ENCODE measurements at regions not wholly inside any gene's neighbourhood (a gene's known extent, or its start where the extent isn't known, plus 50 kb on each side); places are given as distances from the start of the nearest gene placed in this dataset.

DNA sequence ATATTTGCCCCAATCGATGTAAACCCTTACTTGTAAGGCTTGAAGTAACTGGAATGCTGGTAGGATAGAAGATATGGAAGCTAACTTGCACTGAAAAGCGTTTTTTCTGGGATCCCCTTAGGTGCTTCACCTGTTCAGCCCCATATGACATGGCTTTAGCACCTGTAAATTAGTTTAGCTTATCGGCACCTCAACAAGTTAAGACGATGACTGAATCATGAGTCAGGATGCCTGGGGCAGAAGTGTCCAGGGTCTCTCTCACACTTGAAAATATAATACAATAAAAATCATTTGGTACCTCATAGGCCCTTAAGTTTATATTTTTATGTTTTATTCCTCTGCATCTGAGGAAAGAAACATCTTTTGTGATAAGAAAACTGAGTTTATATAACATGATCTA, 409.2 kb upstream of the LRRC4C start:
- no peak for DNase-seq

DNA sequence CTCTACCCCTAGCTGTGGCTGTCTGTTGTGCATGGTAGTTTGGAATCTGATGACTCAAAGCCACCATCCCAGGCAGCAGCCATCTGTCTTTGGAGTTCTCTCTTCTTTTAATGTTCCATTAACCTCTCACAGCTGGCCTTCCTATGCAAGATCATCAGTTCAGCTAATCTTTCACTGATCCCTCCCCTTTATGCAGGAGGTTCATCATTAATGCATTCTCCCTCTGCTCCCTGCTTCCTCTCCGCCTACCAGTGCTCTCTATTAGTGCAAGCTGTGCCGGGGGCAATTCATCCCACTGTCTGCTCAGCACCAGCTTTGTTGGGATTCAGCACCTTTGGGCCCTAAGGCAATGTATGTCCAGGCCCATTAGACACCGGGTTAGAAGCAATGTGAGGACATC, 413.0 kb upstream of the LRRC4C start:
- DNase-seq = no peak

DNA sequence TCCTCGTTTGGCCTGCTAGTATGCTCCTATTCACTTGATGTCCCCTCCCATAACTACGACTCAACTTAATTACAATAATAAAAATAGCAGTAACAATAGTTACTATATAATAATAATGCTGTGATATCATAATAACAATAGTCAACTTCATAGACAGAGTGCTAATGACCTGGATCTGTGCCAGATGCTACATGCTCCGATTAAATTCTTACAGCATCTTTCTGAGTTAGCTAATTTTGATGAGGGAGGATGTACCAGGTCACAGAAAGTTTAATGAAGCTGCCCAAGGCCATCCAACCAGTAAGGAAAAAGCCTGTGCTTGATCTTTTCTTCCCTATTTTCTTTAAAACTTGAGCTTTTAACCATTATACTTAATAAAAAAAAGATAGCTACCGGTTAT, 413.4 kb upstream of the LRRC4C start:
- DNase-seq = no peak

- DNase-seq = no peak
Measured at GRCh38 chr11:41878095-41878494, 418.6 kb upstream of the LRRC4C start.

DNA sequence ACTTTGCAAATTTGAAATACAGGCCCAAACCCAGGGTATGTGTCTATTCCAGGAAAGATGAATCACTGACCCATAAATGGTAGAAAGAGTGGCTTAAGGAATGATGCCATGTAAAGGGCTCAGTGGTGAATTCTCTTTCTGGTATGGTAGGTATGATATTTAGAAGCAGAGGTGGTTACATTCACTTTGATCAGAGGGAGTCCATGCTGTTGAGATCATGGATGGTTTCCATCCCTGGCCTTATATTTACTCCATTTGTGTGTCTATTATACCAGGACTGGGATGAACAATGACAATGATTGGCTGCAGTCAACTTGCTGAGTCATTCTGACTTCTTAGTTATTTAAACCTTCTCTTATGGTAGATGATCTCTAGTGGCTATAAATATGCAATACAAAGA, 419.8 kb upstream of the LRRC4C start:
- no peak for DNase-seq

GRCh38 chr11:41895081-41895480, 435.6 kb upstream of the LRRC4C start:
- no peak for DNase-seq

- no peak for DNase-seq
Measured at GRCh38 chr11:41897991-41898390, 438.5 kb upstream of the LRRC4C start.

GRCh38 chr11:41917900-41918299, 458.4 kb upstream of the LRRC4C start:
- DNase-seq = no peak

DNA sequence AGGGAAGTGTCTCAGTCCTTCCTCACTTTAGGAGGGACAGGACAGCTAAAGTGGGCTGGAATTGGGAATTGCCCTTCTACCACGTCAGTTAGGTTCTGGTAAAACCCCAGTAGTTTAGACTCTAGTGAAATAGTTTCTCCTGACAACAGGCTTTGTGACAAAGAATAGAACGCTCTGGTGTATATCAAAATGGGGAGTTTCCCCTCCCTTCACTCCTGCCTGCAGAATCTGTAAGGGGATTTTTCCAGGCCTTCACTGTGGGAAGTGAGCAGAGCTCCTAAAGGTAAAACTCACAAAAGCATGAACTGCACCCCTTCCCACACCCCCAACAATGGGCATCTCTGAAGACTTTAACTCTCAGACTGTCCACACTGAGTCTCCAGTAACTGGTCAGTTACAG, 460.9 kb upstream of the LRRC4C start:
- no peak for DNase-seq

DNA sequence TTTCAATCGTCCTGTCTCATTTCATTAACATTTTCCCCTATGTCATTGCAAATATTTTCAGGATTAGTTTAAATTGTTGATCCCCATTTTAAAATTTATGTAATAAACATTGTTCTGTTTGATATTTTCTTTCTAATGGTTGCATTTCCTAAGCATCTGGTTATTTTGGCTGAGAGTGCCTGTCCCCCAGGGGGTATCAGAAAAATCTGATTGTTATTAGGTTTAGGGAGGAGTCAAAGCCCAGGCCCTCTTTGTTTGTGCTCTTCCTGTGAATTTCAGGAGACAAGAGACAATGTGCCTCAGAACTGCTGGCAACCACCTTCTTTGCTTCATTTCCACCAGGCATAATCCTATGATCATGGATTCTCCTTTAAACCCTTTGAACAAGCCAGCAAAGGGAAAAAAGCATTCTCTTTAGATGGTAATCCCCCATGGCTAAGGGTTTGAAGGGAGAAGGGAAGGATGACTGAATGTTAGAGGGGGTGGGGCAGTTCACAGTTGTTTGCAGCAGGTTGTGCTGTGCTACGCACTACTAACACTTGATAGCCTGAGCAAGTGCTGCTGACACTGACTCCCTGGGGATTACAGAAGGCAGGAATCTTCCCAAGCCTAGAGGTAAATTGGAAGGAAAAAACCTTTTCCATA, 462.4 kb upstream of the LRRC4C start:
- DNase-seq = peak; percentile 55

- no peak for DNase-seq
Measured at GRCh38 chr11:41926339-41926738, 466.9 kb upstream of the LRRC4C start.

GRCh38 chr11:41935241-41935640, 475.8 kb upstream of the LRRC4C start:
- DNase-seq = no peak

GRCh38 chr11:41935795-41936194, 476.3 kb upstream of the LRRC4C start:
- no peak for DNase-seq

DNA sequence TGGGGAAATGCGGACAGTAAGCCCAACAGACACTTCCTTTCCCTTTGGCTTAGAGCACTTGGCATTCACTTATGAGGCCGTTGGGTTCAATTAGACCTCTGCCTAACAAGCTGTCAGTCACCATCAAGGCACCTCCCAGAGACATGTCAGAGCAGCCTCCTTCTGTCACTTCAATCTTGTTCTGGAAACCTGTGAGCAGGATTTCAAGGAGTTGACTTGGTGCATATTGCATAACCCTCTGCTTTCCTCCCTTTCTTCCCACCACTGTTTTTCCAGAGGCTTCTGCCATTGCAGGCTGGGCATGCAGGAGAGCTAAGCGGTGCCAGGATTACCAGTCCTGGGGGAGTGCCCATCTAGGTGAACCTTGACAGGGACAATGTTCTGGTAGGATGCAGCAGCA, 484.2 kb upstream of the LRRC4C start:
- no peak for DNase-seq

DNA sequence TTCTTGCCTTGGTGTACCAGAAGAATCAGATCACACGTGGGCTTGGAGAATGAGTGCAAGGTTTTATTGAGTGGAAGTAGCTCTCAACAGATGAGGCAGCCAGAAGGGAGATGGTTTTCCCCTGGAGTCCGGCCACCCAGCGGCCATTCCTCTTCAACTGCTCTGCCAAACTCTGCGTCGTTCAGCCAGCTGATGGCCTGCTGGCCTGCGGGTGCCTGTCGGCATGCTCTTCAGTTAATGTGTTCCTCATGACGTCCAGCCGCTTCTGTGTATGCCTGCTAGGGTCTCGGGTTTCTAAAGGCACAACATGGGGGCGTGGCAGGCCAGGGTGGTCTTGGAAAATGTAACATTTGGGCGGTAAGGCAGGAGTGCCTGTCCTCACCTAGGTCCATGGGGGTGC, 487.9 kb upstream of the LRRC4C start:
- DNase-seq = no peak

DNA sequence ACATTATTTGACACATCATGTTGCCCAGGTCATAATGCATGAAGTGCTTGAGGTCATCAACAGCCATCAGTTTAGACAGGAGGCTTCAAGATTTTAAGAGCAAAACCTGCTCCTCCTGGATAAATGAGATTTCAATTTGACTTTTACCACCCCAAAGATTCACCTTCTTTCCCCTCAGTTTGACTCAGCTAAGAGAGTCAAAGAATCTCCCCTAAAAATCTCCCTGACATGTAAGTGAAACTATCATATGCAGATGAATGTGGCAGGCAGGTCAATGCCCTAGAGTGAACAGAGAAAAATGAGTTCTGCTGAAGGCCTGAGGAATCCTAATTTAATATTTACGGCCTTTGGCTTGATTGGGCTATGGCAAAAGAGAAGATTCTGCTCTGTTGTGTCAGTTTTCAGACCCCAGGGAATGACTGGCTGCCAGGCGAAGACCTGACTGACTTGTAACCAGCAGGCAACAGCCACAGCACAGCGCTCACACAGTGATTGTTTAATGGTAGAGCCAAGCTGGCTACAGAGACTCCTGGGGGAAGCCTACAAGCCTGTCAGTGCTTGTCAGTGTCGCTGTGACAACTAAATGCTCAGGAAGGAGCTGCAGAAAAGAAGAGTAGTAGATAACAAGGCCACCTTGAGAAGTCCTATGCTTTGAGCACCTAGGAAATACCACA, 491.2 kb upstream of the LRRC4C start:
- DNase-seq = no peak

- DNase-seq = no peak
Measured at GRCh38 chr11:41954034-41954433, 494.6 kb upstream of the LRRC4C start.

DNA sequence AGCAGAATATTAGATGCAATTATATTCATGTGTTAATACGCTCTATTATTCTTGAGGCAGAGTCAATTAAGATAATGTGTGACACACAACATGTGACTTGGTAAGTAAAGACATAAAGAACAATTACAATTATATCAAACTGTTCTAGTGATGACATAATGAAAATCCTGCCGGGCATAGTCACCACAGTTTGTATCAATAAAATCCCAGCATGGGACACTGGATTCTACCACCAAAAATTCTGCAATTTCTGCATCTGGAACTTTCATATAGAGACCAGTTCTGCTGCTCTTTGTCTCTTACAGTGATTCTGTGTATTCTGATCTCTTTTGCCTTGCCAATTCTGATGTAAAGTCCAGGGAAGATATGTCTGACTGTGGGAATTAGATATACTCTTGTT, 495.6 kb upstream of the LRRC4C start:
- no peak for DNase-seq

DNA sequence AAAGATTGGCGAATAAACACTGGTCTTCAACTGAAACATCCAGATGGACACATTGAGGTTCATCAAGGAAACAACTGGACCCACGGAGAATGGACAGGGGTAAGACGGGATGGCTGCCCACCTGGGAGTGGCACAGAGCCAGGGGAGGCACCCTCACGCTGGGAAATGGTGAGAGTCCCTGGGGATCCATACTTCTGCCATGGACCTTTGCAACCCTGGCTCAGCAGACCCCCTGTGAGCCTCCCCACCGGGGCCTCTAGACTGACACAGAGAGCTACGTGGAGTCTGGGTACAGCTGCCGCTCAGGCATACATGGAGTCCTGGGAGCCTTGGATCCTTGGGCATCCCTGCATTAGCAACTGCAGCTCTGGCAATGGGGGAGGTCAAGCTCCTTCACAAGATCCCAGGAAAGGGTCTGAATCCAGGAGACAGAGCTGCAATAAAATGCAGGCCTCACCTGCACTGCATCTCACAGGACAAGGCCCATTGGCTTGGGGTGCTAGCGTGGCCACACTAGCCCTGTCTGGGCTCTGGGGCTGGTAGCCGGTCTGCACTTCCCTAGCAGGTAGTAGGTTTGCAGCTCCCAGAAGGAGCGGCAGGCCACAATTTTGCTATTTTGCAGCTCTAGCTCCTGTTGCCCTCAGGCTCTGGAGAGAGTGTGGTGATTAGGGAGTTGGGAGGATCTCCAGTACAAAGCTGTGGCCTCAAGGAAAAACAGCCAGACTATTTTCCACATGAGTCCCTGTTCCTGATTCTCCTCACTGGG, 496.4 kb upstream of the LRRC4C start:
- DNase-seq = no peak

- no peak for DNase-seq
Measured at GRCh38 chr11:41963406-41963805, 504.0 kb upstream of the LRRC4C start.

DNA sequence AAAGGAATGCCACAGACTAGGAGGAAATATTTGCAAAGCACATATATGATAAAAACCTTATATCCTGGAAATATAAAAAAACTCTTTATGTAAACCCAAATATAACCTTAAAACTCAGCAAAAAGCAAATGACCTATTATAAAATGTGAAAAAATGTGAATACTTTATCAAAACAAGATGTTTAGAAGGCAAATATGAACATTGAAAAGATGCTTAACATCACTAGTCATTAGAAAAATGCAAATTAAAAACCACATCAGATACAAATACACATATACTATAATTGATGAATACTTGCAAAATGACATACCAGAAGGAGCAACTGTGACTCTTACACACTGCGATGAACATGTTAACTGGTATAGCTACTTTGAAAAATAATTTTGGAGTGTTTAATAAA, 511.2 kb upstream of the LRRC4C start:
- no peak for DNase-seq

GRCh38 chr11:41971592-41971991, 512.1 kb upstream of the LRRC4C start:
- DNase-seq = no peak

GRCh38 chr11:41978945-41979344, 519.5 kb upstream of the LRRC4C start:
- DNase-seq = no peak

DNA sequence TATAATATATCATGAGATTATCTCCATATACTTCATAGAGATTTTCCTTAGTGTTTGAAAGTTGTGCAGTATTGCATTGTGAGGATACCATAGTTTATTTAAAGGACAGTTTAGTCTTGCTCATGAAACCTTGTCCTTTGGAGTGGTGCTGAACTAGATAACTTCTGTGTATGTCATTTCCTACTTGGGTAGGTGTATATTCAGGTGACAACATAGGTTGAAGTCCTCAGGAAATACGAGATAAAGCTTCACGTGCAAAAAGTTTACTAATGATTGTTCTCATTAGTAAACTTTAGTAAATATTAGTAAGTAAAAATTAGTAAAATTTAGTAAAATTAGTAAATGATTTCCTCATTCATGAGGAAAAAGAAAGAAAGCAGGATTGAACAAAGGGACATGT, 521.3 kb upstream of the LRRC4C start:
- DNase-seq = no peak
